Transverse colon (tissue), 4 donors: ENCODE measurements at regions not wholly inside any gene's neighbourhood (a gene's known extent, or its start where the extent isn't known, plus 50 kb on each side); places are given as distances from the start of the nearest gene placed in this dataset.

Experiments used
- DNase-seq: peaks from one replicate; pipeline ENCODE4 v3.0.0-alpha.2; 2019
- H3K27ac ChIP-seq, 4 donors: fragments of 200-600 bp; sonication (generic); 2 replicates each; pipeline ENCODE4 v1.5.1; 2016 to 2018; ENCODE audit warnings: inconsistent platforms in 4 of 4
- H3K27me3 ChIP-seq: fragments of 200-600 bp; sonication (generic); 2 replicates; pipeline ENCODE4 v1.5.1; 2017; ENCODE audit warnings: inconsistent platforms
- H3K36me3 ChIP-seq, 4 donors: fragments of 200-600 bp; sonication (generic); 2 replicates each; pipeline ENCODE4 v1.5.1; 2017 to 2019; ENCODE audit warnings: inconsistent platforms in 4 of 4
- H3K4me1 ChIP-seq, 4 donors: fragments of 200-600 bp; sonication (generic); 2 replicates each; pipeline ENCODE4 v1.5.1; 2017 to 2020; ENCODE audit warnings: inconsistent platforms in 4 of 4
- H3K4me3 ChIP-seq, 4 donors: fragments of 200-600 bp; sonication (generic); 1 replicate in 1 of 4; 2 replicates in 3 of 4; pipeline versions ENCODE4 v1.5.1 to v1.6.1; 2017 to 2019; ENCODE audit warnings: inconsistent platforms in 4 of 4
- H3K9me3 ChIP-seq, 2 donors: fragments of 200-600 bp; sonication (generic); 2 replicates each; pipeline ENCODE4 v1.5.1; 2017 to 2019; ENCODE audit warnings: inconsistent platforms in 2 of 2
- EP300 ChIP-seq: sonication (generic); formaldehyde crosslinking; IDR thresholded peaks from one replicate; pipeline ENCODE4 v1.6.1; 2017; ENCODE audit warnings: antibody characterized with exemption, low read depth
- POLR2A ChIP-seq: fragments of 450-650 bp; IDR thresholded peaks from one replicate; pipeline ENCODE4 v1.6.1; 2016; ENCODE audit warnings: antibody characterized with exemption, mild to moderate bottlenecking, moderate library complexity
- POLR2AphosphoS5 ChIP-seq, 3 donors: sonication (generic); formaldehyde crosslinking; IDR thresholded peaks; one replicate each; pipeline ENCODE4 v1.6.1; 2016; ENCODE audit warnings: antibody characterized with exemption in 3 of 3
- WGBS, 2 donors: methylation state at CpG; one replicate each; pipeline ENCODE4 v1.1.5; 2018; ENCODE audit warnings: low coverage in 1 of 2; 5-methylcytosine and 5-hydroxymethylcytosine counted together
- in situ Hi-C, 4 donors: fragments of 200-750 bp; cut with MboI; loops; one replicate each; pipeline versions ENCODE4 v1.15.0 to v1.15.1; 2017; ENCODE audit warnings: low sequenced_read_pairs in 3 of 4, low pct_ligation_motif_present in 1 of 4, low pct_unique_long_range_greater_than_20kb in 1 of 4
- intact Hi-C: fragments of 100-400 bp; cut with DNase I; formaldehyde crosslinking; loops from one replicate; pipeline ENCODE4 v1.15.1; 2023; ENCODE audit warnings: low total_unique reads
- TF ChIP-seq, protein P1 (sequence below), 5 experiments: fragments of 200-600 bp in 3 of 5; fragments of 450-650 bp in 2 of 5; sonication (generic) in 3 of 5; IDR thresholded peaks; 1 replicate in 2 of 5; 2 replicates in 3 of 5; pipeline ENCODE4 v1.5.1; 2016 to 2017; ENCODE audit warnings: antibody characterized with exemption in 5 of 5, inconsistent platforms in 3 of 5, mild to moderate bottlenecking in 2 of 5, moderate library complexity in 1 of 5

DNA sequence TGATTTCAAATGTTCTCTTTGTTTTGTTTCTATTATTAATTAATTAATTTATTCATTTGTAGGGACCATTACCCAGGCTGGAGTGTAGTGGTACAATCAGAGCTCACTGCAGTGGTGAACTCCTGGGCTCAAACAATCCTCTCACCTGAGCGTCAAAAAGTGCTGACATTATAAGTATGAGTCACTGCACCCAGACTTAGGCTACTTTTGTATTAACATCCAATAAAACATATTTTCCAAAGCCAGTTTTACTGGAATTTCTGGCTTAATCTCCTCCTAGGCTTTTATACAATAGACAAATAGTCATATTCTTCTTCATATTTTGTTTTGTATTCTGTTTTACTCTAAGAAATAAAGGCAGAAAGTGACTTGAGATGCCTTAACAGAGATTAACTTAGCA is 749.6 kb downstream of the SLC16A7 start:
- no peak for DNase-seq
- intact Hi-C loops = no loop called here
- Histone ChIP-seq H3K27me3 (no peaks in the 10 kb centered on the region), H3K4me1 (no peaks in the 10 kb centered on the region), H3K36me3 (no peaks in the 10 kb centered on the region), H3K4me3 (no peak overlapping the region), H3K9me3 (no peaks in the 10 kb centered on the region), H3K27ac (no peak overlapping the region)
- in situ Hi-C loops = no loop called here
- WGBS, 2 donors = 82 to 83% methylated on average over 1 of the region's 1 CpG
- no peak for TF ChIP-seq POLR2AphosphoS5 (IDR thresholded peaks at IDR 0.05)
- TF ChIP-seq POLR2A = no peak
- TF ChIP-seq, protein P1, sequence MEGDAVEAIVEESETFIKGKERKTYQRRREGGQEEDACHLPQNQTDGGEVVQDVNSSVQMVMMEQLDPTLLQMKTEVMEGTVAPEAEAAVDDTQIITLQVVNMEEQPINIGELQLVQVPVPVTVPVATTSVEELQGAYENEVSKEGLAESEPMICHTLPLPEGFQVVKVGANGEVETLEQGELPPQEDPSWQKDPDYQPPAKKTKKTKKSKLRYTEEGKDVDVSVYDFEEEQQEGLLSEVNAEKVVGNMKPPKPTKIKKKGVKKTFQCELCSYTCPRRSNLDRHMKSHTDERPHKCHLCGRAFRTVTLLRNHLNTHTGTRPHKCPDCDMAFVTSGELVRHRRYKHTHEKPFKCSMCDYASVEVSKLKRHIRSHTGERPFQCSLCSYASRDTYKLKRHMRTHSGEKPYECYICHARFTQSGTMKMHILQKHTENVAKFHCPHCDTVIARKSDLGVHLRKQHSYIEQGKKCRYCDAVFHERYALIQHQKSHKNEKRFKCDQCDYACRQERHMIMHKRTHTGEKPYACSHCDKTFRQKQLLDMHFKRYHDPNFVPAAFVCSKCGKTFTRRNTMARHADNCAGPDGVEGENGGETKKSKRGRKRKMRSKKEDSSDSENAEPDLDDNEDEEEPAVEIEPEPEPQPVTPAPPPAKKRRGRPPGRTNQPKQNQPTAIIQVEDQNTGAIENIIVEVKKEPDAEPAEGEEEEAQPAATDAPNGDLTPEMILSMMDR (IDR thresholded peaks at IDR 0.05) = no peak
- TF ChIP-seq EP300 = no peak

DNA sequence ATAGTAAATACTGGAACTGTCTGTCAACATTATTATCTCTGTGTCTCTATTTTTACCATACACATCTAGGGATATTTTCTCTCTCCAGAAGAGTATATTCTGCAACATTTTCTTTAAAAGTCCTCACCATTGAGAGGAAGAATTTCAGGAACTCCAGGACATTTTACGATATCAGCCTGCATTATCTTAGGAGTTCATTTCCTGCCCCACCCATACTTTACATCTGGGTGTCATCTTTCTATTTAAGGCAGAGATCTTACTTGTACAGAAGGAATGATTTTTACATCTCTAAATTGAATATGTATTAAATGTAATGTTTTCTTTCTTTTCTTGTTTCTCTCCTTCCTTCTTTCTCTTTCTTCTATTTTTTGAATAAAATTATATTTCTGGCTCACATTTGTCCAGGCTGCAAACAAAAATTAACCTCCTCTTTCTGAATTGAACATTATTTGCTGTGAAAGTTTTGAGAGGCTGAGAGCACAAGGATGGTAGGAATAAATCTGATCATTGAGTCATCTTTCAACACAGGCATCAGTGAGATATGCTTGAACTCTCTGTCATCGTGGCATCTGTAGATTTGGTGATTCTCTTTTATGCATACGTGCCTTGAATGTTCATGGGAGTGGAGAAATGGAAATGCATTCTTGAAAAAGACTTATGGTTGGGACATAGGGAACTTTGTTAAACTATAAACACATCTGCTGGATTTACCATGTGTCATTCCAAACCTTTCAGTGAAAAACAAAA is 753.6 kb downstream of the SLC16A7 start:
- intact Hi-C loops = no loop called here
- TF ChIP-seq POLR2AphosphoS5 (IDR thresholded peaks at IDR 0.05) = no peak
- TF ChIP-seq, protein P1 (IDR thresholded peaks at IDR 0.05) = no peak
- TF ChIP-seq EP300 = no peak
- no peak for TF ChIP-seq POLR2A

DNA sequence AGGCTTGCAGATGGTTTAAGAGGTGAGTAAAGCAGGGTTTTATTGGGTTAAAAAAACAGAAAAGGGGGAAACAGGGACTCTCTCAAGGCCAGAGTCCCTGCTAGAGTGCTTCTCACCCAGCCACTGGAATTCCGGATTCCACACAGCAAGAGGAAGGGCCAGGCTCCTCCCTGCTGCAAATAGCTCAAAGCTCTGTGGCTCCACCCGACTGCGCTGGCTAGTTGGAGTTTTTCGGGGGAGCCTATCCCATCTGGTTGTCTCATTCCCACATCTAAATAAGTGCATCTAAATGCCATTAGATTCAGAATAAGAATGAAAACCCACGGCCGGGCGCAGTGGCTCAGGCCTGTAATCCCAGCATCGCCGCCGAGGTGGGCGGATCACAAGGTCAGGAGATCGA is 791.5 kb downstream of the SLC16A7 start:
- Histone ChIP-seq H3K36me3 (no peaks in the 10 kb centered on the region), H3K27me3 (no peaks in the 10 kb centered on the region), H3K9me3 (no peaks in the 10 kb centered on the region), H3K27ac (no peak overlapping the region), H3K4me3 (no peak overlapping the region), H3K4me1 (no peaks in the 10 kb centered on the region)
- no peak for DNase-seq
- TF ChIP-seq, protein P1 (IDR thresholded peaks at IDR 0.05) = no peak
- TF ChIP-seq POLR2AphosphoS5 (IDR thresholded peaks at IDR 0.05) (no peak), EP300 (no peak), POLR2A (no peak)
- in situ Hi-C loops = no loop called here
- intact Hi-C loops = no loop called here
- WGBS, 2 donors = 80 to 93% methylated on average over 3 to 12 of the region's 12 CpGs

More for the DNA sequence above, 753.6 kb downstream of the SLC16A7 start:
- Histone ChIP-seq H3K27ac (no peak overlapping the region), H3K27me3 (no peaks in the 10 kb centered on the region), H3K4me1 (no peaks in the 10 kb centered on the region), H3K36me3 (no peaks in the 10 kb centered on the region), H3K4me3 (no peak overlapping the region), H3K9me3 (peaks cover 0 to 4% of the 10 kb centered on the region in 2 donors)
- no peak for DNase-seq
- in situ Hi-C loops = no loop called here
- WGBS, 2 donors = 0 to 73% methylated on average over 1 to 3 of the region's 3 CpGs

DNA sequence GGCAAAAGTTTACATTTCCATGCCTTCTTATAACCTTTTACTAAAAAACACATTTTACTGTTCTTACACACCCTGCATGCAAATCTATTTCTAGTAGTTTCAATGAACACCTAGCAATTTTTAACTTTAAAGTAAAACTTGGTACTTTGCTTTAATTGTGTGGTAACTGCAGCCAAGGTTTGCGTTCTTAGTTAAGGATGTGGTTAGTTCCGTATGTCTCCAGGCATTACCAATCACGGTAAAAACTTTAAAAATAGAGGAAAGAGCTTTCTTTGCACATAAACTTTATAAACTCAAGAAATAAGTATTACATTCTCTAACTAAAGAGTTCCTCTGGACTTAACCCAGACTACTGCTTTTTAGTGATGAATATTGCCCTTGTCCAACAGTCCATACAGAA is 795.2 kb downstream of the SLC16A7 start:
- WGBS, 2 donors = 71 to 75% methylated on average over 3 of the region's 3 CpGs
- DNase-seq = no peak
- Histone ChIP-seq H3K27ac (no peak overlapping the region), H3K9me3 (no peaks in the 10 kb centered on the region), H3K27me3 (no peaks in the 10 kb centered on the region), H3K4me3 (no peak overlapping the region), H3K4me1 (no peaks in the 10 kb centered on the region), H3K36me3 (no peaks in the 10 kb centered on the region)
- in situ Hi-C loops = no loop called here
- TF ChIP-seq EP300 (no peak), POLR2AphosphoS5 (IDR thresholded peaks at IDR 0.05) (no peak), POLR2A (no peak)
- TF ChIP-seq, protein P1 (IDR thresholded peaks at IDR 0.05) = no peak
- intact Hi-C loops = no loop called here
